OCI-LY3 (cell line): ENCODE measurements at regions not wholly inside any gene's neighbourhood (a gene's known extent, or its start where the extent isn't known, plus 50 kb on each side); places are given as distances from the start of the nearest gene placed in this dataset.

Experiments
- CTCF ChIP-seq: fragments of 200-600, 300-600 bp; sonication (generic); IDR thresholded peaks from 2 replicates; pipeline ENCODE4 v1.5.1; 2014; ENCODE audit warnings: antibody characterized with exemption, low read length, low read depth
- EZH2phosphoT487 ChIP-seq: fragments of 200-600 bp; shearing (Covaris generic); IDR thresholded peaks from 2 replicates; pipeline ENCODE4 v1.6.1; 2018; ENCODE audit warnings: antibody characterized with exemption, mixed run types, low read depth

- no peak for TF ChIP-seq CTCF
- no peak for TF ChIP-seq EZH2phosphoT487
Measured at GRCh38 chr1:203929741-203930309, 68.4 kb downstream of the SNRPE start.
